Astrocyte of the cerebellum (primary cell): ENCODE measurements at regions not wholly inside any gene's neighbourhood (a gene's known extent, or its start where the extent isn't known, plus 50 kb on each side); places are given as distances from the start of the nearest gene placed in this dataset.

Experiments
- DNase-seq: peaks from one replicate; pipeline ENCODE4 v3.0.0-alpha.2; 2011; ENCODE audit warnings: low read depth
- H3K4me3 ChIP-seq: 2 replicates; pipeline ENCODE4 v1.5.1; 2011; ENCODE audit warnings: mild to moderate bottlenecking, low read depth, low read length, moderate library complexity
- CTCF ChIP-seq: IDR thresholded peaks from 2 replicates; pipeline ENCODE4 v1.5.1; 2012; ENCODE audit warnings: low read length, low read depth, moderate library complexity, mild to moderate bottlenecking; ENCODE audit errors: missing control alignments
- in situ Hi-C: cut with HindIII; loops from 2 replicates; pipeline ENCODE4 v1.10.0; 2017; ENCODE audit warnings: low sequenced_read_pairs

DNA sequence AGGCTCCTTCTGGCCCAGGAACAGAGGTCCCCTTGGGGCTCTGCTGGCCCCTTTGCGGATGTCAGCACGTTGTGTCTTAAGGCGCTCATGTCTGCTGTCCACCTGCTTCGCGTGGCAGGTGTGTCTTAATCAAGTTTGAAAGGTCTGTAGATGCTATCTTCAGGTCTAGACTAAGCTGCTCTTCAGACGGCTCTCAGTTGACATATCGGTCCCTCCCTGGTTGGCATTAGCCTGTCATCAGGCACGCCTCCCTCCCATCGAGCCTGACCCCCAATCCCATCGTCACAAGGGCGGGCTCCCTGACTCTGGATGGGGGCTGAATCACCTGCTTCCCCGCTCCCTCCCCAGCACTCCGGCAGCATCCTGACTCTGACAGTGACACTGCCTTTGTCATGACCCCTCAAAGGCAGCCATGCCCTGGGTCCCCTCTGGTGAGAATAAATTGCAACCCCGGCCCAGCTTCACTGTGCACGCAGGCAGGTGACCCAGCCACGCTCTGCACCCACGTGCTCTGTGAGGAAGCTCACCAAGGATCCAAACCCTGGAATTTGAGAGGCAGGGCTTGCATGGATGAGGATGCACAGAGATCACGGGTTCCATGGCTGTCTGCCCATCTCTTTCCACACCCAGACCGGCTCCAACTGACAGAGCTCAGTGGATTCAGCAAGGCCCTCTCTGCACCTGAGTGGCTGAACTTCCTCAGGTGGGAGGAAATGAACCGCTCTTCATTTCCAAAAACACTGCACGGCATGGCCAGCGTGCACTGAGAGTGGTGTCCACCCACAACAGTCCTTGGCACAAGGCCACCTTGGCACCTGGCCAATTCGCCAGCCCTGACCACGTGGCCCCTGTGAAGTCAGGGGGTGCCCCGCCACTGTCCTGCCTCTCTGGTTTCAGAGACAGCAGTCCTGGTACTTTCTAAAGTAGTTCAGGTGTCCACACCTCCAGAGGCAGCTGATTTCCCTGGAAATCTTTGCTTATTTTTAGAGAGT, 110.2 kb upstream of the GPC1 start:
- no peak for TF ChIP-seq CTCF
- no peak overlapping the region for H3K4me3 ChIP-seq
- no peak for DNase-seq
- in situ Hi-C loops = loop anchor here (5.0 kb wide), 1 partner anchor 63 kb away; no protein-coding TSS in a partner anchor

DNA sequence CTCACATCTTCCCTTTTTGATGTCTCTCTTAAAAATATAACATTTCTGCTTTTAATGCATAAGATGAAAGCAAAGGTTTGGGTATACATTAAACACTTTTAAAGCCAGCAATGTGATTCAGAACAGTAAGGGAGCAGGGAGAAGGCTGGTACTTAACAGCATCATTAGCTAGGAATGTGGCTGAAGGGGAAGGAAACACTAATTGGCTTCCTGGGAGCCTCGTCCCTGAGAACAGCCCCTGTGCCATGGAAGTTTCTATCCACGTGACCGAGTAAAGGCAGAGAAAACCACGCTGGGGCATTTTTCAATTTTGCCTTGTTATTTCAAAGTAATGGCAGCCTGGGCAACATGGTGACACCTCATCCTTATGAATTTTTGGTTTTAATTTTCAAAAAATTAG, 109.2 kb upstream of the GPC1 start:
- no peak for TF ChIP-seq CTCF
- in situ Hi-C loops = loop anchor here (5.0 kb wide), 1 partner anchor 64 kb away; no protein-coding TSS in a partner anchor
- no peak overlapping the region for H3K4me3 ChIP-seq
- no peak for DNase-seq

DNA sequence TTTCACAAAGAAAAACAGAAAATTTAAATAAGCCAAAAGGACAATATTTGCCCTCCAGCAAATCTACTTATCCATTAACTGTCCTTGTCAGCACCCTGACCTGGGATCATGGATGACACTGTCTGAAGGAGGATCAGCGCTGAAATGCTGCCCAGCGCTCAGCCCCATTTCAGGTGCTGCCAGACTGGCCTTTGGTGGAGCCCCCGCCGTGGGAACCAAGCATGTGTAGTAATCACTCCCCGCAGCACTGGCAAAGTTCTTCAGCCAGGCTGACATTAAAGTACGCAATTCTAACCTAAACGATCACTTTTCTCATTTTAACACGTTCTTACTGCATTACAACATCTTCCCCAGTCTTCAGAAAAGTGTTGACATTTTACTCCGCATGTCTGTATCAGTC, 108.6 kb upstream of the GPC1 start:
- DNase-seq = no peak
- no peak for TF ChIP-seq CTCF
- H3K4me3 ChIP-seq = no peak overlapping the region
- in situ Hi-C loops = loop anchor here (5.0 kb wide), 1 partner anchor 65 kb away; no protein-coding TSS in a partner anchor

DNA sequence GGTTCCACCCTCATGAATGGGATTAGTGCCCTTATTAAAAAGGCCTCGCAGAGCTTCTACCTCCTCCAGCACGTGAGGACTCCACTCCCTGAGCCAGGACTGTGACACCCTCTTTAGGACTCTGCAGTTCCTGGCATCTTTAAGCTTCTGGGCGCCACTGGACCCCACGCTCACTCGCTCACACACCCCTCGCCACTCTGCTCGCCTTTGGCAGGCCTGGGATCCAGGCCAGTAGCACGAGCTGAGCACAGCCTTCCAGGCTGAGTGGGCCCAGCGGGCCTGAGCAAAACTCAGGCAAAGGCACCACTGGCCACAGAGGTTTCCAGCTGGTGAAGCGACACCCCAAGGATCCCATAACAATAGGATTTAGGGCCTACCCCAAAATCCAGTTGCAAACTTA, 107.9 kb upstream of the GPC1 start:
- in situ Hi-C loops = loop anchor here (5.0 kb wide), 1 partner anchor 65 kb away; no protein-coding TSS in a partner anchor
- no peak overlapping the region for H3K4me3 ChIP-seq
- DNase-seq = no peak
- no peak for TF ChIP-seq CTCF

DNA sequence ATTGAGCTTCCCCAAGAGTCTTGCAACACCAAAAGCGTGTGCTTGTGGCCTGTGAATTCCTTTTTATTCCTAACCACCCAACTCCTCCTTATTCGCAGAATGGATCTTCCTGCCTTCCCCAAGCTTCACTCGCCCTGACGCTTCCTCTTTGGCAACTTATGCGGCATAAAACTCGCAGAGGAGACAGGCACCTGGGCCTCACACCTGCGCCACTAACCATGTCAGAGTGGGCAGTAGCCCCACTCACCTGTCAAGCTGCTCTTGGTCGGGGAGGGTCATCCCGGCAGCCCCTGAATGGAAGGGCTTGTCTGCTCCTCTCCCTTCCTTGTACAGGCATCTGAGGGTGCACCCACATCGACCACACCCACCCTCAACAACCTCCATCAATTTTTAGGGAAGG, 106.9 kb upstream of the GPC1 start:
- no peak overlapping the region for H3K4me3 ChIP-seq
- no peak for TF ChIP-seq CTCF
- in situ Hi-C loops = loop anchor here (5.0 kb wide), 1 partner anchor 66 kb away; no protein-coding TSS in a partner anchor
- DNase-seq = no peak

DNA sequence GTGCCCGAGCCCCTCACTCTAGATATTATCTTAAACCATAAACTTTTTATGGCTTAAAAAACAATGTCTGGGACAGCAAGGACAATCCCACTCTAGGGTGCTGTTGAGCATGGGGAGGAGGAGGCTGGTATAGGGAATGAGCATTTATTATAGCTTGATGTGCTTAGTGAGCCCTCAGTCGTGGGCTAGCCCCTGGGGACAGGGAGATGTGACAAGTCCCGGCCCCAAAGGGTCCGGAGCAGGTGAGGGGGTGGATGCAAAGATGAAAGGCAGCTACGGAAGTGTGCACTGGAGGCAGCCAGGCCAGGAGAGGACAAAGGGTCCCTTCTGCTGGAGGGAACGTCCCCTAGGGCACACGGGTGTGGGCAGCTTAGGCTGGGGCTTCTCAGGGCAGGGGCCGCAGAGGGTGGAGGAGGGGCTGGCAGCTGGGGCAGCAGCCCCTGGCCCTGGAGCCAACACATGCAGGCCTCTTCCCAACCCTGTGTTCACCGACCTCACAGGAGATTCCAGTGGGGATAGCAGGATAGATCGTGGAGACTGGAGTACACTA, 106.3 kb upstream of the GPC1 start:
- no peak for DNase-seq
- in situ Hi-C loops = loop anchor here (5.0 kb wide), 1 partner anchor 67 kb away; no protein-coding TSS in a partner anchor
- no peak for TF ChIP-seq CTCF
- no peak overlapping the region for H3K4me3 ChIP-seq
